Stomach (tissue), 8 donors: ENCODE measurements at regions not wholly inside any gene's neighbourhood (a gene's known extent, or its start where the extent isn't known, plus 50 kb on each side); places are given as distances from the start of the nearest gene placed in this dataset.

Experiments used
- DNase-seq, 2 donors: peaks; one replicate each; pipeline versions ENCODE4 v3.0.0 to v3.0.0-alpha.2; 2013 to 2019
- H3K27ac ChIP-seq, 5 donors: fragments of 200-600 bp in 4 of 5; sonication (generic) in 4 of 5; one replicate each; pipeline ENCODE4 v1.5.1; 2013 to 2019; ENCODE audit warnings: mild to moderate bottlenecking in 1 of 5, moderate library complexity in 1 of 5
- H3K27me3 ChIP-seq, 3 donors: fragments of 200-600 bp; sonication (generic); one replicate each; pipeline ENCODE4 v1.5.1; 2017 to 2019; ENCODE audit warnings: mixed run types in 1 of 3
- H3K36me3 ChIP-seq, 4 donors: fragments of 200-600 bp; sonication (generic); 1 replicate in 3 of 4; 2 replicates in 1 of 4; pipeline ENCODE4 v1.5.1; 2016 to 2019
- H3K4me1 ChIP-seq, 4 donors: fragments of 200-600 bp; sonication (generic); one replicate each; pipeline ENCODE4 v1.5.1; 2016 to 2019
- H3K4me3 ChIP-seq, 4 donors: fragments of 200-600 bp; sonication (generic) in 3 of 4; one replicate each; pipeline ENCODE4 v1.5.1; 2016 to 2019; ENCODE audit warnings: mild to moderate bottlenecking in 1 of 4
- H3K9me3 ChIP-seq, 4 donors: fragments of 200-600 bp; sonication (generic); one replicate each; pipeline ENCODE4 v1.5.1; 2016 to 2019
- CTCF ChIP-seq, 7 experiments: fragments of 450-650 bp in 4 of 7; fragments of 200-600 bp in 3 of 7; sonication (generic) in 3 of 7; IDR thresholded peaks; one replicate each; pipeline ENCODE4 v1.5.1; 2016 to 2019; ENCODE audit warnings: antibody characterized with exemption in 7 of 7, control low read depth in 2 of 7, mild to moderate bottlenecking in 1 of 7
- EP300 ChIP-seq: sonication (generic); formaldehyde crosslinking; IDR thresholded peaks from one replicate; pipeline ENCODE4 v1.6.1; 2017; ENCODE audit warnings: antibody characterized with exemption
- POLR2A ChIP-seq, 4 donors: fragments of 450-650 bp; IDR thresholded peaks; one replicate each; pipeline ENCODE4 v1.6.1; 2016; ENCODE audit warnings: antibody characterized with exemption in 4 of 4, control low read depth in 2 of 4, mild to moderate bottlenecking in 1 of 4, moderate library complexity in 1 of 4
- POLR2AphosphoS5 ChIP-seq, 3 donors: sonication (generic); formaldehyde crosslinking; IDR thresholded peaks; one replicate each; pipeline ENCODE4 v1.6.1; 2016; ENCODE audit warnings: antibody characterized with exemption in 3 of 3
- WGBS, 5 donors: extraction: QIAGEN DNeasy Blood & Tissue Kit in 3 of 5; methylation state at CpG; one replicate each; pipeline versions ENCODE4 v1.1.5 to v1.1.7; 2013 to 2018; 5-methylcytosine and 5-hydroxymethylcytosine counted together
- intact Hi-C: fragments of 100-400 bp; cut with DNase I; formaldehyde crosslinking; loops from one replicate; pipeline ENCODE4 v1.15.1; 2023; ENCODE audit warnings: low total_unique reads
- donor health status: healthy with polysubstance abuse.
- donor health status: Bipolar disorder and iron deficiency.
- donor health status: healthy.

GRCh38 chr14:28677381-28677780, 89.2 kb upstream of the FOXG1 start:
- no peaks in the 10 kb centered on the region for H3K4me1 ChIP-seq
- no peak for TF ChIP-seq EP300
- TF ChIP-seq CTCF (IDR thresholded peaks at IDR 0.05) = no peak
- no peak for TF ChIP-seq POLR2A (IDR thresholded peaks at IDR 0.05)
- TF ChIP-seq POLR2AphosphoS5 (IDR thresholded peaks at IDR 0.05) = no peak
- H3K36me3 ChIP-seq = no peaks in the 10 kb centered on the region
- H3K27ac ChIP-seq = no peak overlapping the region
- no peaks in the 10 kb centered on the region for H3K27me3 ChIP-seq
- intact Hi-C loops = no loop called here
- no peak for DNase-seq
- WGBS, 5 donors = 73 to 84% (median 80%) methylated on average over 2 of the region's 2 CpGs
- H3K9me3 ChIP-seq = peaks cover 0 to 8% (median 1%) of the 10 kb centered on the region in 4 donors
- H3K4me3 ChIP-seq = no peak overlapping the region

- Histone ChIP-seq H3K4me3 (no peak overlapping the region), H3K27me3 (no peaks in the 10 kb centered on the region), H3K4me1 (no peaks in the 10 kb centered on the region), H3K9me3 (peaks cover 0 to 14% (median 5%) of the 10 kb centered on the region in 4 donors), H3K27ac (no peak overlapping the region), H3K36me3 (no peaks in the 10 kb centered on the region)
- DNase-seq = no peak
- TF ChIP-seq POLR2A (IDR thresholded peaks at IDR 0.05) = no peak
- TF ChIP-seq CTCF (IDR thresholded peaks at IDR 0.05) = no peak
- no peak for TF ChIP-seq POLR2AphosphoS5 (IDR thresholded peaks at IDR 0.05)
- no peak for TF ChIP-seq EP300
- 13 to 27% (median 21%) methylated on average over 2 of the region's 2 CpGs for WGBS, 5 donors
- intact Hi-C loops = no loop called here
Measured at GRCh38 chr14:28678887-28679286, 87.7 kb upstream of the FOXG1 start.

DNA sequence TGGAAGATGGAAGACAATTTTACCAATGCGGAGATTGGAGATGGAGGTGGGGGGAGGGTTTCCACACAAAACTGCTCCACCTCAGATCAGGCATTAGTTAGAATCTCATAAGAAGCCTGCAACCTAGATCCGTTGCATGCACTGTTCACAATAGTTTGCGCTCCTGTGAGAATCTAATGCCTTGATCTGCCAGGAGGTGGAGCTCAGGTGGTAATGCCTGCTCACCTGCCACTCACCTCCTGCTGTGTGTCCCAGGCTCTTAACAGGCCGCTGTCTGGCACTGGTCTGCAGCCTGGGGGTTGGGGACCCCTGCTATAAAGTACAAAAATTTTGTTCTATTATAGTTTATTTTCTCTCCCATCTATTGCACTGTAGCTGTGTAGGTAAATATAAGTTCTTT, 84.9 kb upstream of the FOXG1 start:
- peaks cover 0 to 16% (median 10%) of the 10 kb centered on the region in 4 donors for H3K9me3 ChIP-seq
- H3K36me3 ChIP-seq = no peaks in the 10 kb centered on the region
- no peaks in the 10 kb centered on the region for H3K27me3 ChIP-seq
- intact Hi-C loops = loop anchor here (10.0 kb wide), 1 partner anchor 1813 kb away; no protein-coding TSS in a partner anchor
- DNase-seq = no peak
- H3K4me1 ChIP-seq = no peaks in the 10 kb centered on the region
- WGBS, 5 donors = 61 to 74% (median 65%) methylated on average over 4 of the region's 4 CpGs
- H3K4me3 ChIP-seq = no peak overlapping the region
- no peak overlapping the region for H3K27ac ChIP-seq
- TF ChIP-seq POLR2AphosphoS5 (IDR thresholded peaks at IDR 0.05) (no peak), POLR2A (IDR thresholded peaks at IDR 0.05) (no peak), EP300 (no peak), CTCF (IDR thresholded peaks at IDR 0.05) (no peak)

DNA sequence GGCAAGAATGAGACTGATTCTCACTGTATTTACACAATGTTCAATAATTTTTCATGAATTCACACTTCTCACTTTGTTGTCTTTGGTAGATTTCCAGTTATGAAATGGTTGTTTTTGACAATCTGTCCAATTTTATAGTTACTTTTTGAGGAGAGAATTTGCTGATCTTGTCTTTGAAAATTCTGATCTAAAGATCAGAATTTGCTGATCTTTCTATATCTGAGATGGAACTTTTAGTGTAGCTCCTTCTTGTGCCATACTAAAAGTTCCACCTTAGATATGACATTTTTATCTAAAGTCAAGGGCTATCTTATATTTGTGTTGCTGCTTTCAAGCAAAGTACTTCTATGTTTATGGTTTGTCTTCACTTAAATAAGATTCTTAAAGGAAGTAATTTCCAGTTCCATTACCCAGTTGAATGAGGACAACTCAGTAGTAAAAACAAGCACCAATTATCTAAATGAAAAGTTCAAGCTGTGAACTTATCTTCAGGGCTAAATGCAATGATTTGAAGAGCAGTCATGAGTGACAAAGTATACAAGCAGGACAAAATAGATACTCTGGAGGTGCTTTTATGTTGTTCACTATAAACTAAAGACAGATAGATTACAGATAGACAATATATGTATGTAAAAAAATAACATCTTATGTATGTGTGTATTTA, 76.4 kb upstream of the FOXG1 start:
- Histone ChIP-seq H3K27me3 (no peaks in the 10 kb centered on the region), H3K27ac (no peak overlapping the region), H3K4me1 (no peaks in the 10 kb centered on the region), H3K36me3 (no peaks in the 10 kb centered on the region), H3K9me3 (no peaks in the 10 kb centered on the region), H3K4me3 (no peak overlapping the region)
- intact Hi-C loops = no loop called here
- DNase-seq = no peak
- TF ChIP-seq POLR2AphosphoS5 (IDR thresholded peaks at IDR 0.05) = no peak
- no peak for TF ChIP-seq EP300
- TF ChIP-seq CTCF (IDR thresholded peaks at IDR 0.05) = no peak
- TF ChIP-seq POLR2A (IDR thresholded peaks at IDR 0.05) = no peak
